Astrocyte of the spinal cord (primary cell): ENCODE measurements at regions not wholly inside any gene's neighbourhood (a gene's known extent, or its start where the extent isn't known, plus 50 kb on each side); places are given as distances from the start of the nearest gene placed in this dataset.
"Not testable (repeated sequence)": the region's sequence is repeated elsewhere in the genome, so short reads cannot be mapped to it uniquely, and the experiment has no call there.

Experiments used
- DNase-seq: peaks from one replicate; pipeline ENCODE4 v3.0.0; 2011; ENCODE audit warnings: low read depth, low spot score
- H3K4me3 ChIP-seq: 2 replicates; pipeline ENCODE4 v1.5.1; 2011; ENCODE audit warnings: low read depth, mild to moderate bottlenecking, low read length, moderate library complexity
- CTCF ChIP-seq: IDR thresholded peaks from 2 replicates; pipeline ENCODE4 v1.5.1; 2012; ENCODE audit warnings: low read depth, mild to moderate bottlenecking, low read length, inconsistent platforms
- in situ Hi-C: cut with HindIII; loops from 2 replicates; pipeline ENCODE4 v1.10.0; 2017; ENCODE audit warnings: low sequenced_read_pairs

GRCh38 chr12:67107235-67107634 lies 161.9 kb upstream of the CAND1 start:
- no peak for DNase-seq
- in situ Hi-C loops, result no loop called here
- no peak overlapping the region for H3K4me3 ChIP-seq
- TF ChIP-seq CTCF, result no peak

- TF ChIP-seq CTCF, result no peak
- DNase-seq, result no peak
- H3K4me3 ChIP-seq, result no peak overlapping the region
- in situ Hi-C loops, result no loop called here
These were observed 161.3 kb upstream of the CAND1 start for GRCh38 chr12:67107751-67108269.

GRCh38 chr12:67110345-67110744 lies 158.8 kb upstream of the CAND1 start:
- DNase-seq, H3K4me3 ChIP-seq, in situ Hi-C loops: not testable (repeated sequence)

- H3K4me3 ChIP-seq, result no peak overlapping the region
- TF ChIP-seq CTCF, result no peak
- in situ Hi-C loops, result no loop called here
- no peak for DNase-seq
These were observed 158.0 kb upstream of the CAND1 start for GRCh38 chr12:67111182-67111581.

- in situ Hi-C loops, result no loop called here
- no peak overlapping the region for H3K4me3 ChIP-seq
- no peak for TF ChIP-seq CTCF
- no peak for DNase-seq
These were observed 156.6 kb upstream of the CAND1 start for GRCh38 chr12:67112586-67112985.

GRCh38 chr12:67116134-67116533 lies 153.0 kb upstream of the CAND1 start:
- in situ Hi-C loops, result no loop called here
- TF ChIP-seq CTCF, result no peak
- no peak for DNase-seq
- H3K4me3 ChIP-seq, result no peak overlapping the region

GRCh38 chr12:67122584-67122983 lies 146.6 kb upstream of the CAND1 start:
- no peak for TF ChIP-seq CTCF
- no peak overlapping the region for H3K4me3 ChIP-seq
- in situ Hi-C loops, result no loop called here
- DNase-seq, result no peak
